OCI-LY3 (cell line): ENCODE measurements at regions not wholly inside any gene's neighbourhood (a gene's known extent, or its start where the extent isn't known, plus 50 kb on each side); places are given as distances from the start of the nearest gene placed in this dataset.
"Not testable (repeated sequence)": the region's sequence is repeated elsewhere in the genome, so short reads cannot be mapped to it uniquely, and the experiment has no call there.

Source experiments
- EZH2phosphoT487 ChIP-seq: fragments of 200-600 bp; shearing (Covaris generic); IDR thresholded peaks from 2 replicates; pipeline ENCODE4 v1.6.1; 2018; ENCODE audit warnings: antibody characterized with exemption, mixed run types, low read depth
- TF ChIP-seq, protein P1 (sequence below): fragments of 200-600, 300-600 bp; sonication (generic); IDR thresholded peaks from 2 replicates; pipeline ENCODE4 v1.5.1; 2014; ENCODE audit warnings: antibody characterized with exemption, low read length, low read depth

DNA sequence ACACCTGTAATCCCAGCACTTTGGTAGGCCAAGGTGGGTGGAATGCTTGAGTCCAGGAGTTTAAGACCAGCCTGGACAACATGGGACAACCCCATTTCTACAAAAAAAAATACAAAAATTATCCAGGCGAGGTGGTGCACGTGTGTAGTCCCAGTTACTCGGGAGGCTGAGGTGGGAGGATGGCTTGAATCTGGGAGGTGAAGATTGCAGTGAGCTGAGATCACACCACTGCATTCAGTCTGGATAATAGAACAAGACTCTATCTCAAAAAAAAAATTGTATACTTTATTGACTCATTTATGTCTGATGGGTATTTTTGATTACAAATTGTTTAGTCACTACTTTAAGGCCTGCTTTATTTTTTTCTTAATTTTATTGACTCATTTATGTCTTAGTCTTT is 56.0 kb upstream of the PROP1 start:
- TF ChIP-seq, protein P1, sequence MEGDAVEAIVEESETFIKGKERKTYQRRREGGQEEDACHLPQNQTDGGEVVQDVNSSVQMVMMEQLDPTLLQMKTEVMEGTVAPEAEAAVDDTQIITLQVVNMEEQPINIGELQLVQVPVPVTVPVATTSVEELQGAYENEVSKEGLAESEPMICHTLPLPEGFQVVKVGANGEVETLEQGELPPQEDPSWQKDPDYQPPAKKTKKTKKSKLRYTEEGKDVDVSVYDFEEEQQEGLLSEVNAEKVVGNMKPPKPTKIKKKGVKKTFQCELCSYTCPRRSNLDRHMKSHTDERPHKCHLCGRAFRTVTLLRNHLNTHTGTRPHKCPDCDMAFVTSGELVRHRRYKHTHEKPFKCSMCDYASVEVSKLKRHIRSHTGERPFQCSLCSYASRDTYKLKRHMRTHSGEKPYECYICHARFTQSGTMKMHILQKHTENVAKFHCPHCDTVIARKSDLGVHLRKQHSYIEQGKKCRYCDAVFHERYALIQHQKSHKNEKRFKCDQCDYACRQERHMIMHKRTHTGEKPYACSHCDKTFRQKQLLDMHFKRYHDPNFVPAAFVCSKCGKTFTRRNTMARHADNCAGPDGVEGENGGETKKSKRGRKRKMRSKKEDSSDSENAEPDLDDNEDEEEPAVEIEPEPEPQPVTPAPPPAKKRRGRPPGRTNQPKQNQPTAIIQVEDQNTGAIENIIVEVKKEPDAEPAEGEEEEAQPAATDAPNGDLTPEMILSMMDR, result not testable (repeated sequence)
- not testable (repeated sequence) for TF ChIP-seq EZH2phosphoT487
